ENCODE measurements at regions not wholly inside any gene's neighbourhood (a gene's known extent, or its start where the extent isn't known, plus 50 kb on each side); places are given as distances from the start of the nearest gene placed in this dataset.

- POLR2A ChIA-PET = no interaction called here
Observed at GRCh38 chr1:228802386-228803220, 67.3 kb downstream of the RHOU start.

GRCh38 chr1:228803421-228803820 lies 68.1 kb downstream of the RHOU start:
- intact Hi-C loops (cut with micrococcal nuclease; ENCODE audit: unreplicated experiment) = no loop called here
- CTCF ChIA-PET (ENCODE audit: low intra/inter-chr PET ratio, low total read pairs) = no interaction called here
- H3K27ac ChIP-seq (ENCODE audit: extremely low read length, insufficient read depth, low read length) = no peak overlapping the region
- TF ChIP-seq, protein P1, sequence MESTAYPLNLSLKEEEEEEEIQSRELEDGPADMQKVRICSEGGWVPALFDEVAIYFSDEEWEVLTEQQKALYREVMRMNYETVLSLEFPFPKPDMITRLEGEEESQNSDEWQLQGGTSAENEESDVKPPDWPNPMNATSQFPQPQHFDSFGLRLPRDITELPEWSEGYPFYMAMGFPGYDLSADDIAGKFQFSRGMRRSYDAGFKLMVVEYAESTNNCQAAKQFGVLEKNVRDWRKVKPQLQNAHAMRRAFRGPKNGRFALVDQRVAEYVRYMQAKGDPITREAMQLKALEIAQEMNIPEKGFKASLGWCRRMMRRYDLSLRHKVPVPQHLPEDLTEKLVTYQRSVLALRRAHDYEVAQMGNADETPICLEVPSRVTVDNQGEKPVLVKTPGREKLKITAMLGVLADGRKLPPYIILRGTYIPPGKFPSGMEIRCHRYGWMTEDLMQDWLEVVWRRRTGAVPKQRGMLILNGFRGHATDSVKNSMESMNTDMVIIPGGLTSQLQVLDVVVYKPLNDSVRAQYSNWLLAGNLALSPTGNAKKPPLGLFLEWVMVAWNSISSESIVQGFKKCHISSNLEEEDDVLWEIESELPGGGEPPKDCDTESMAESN (CRISPR knock-in tag; conservative IDR thresholded peaks at IDR 0.05) = no peak
- no peak for TF ChIP-seq NFE2 (CRISPR knock-in tag; IDR thresholded peaks at IDR 0.05)
- TF ChIP-seq ZNF234 (CRISPR knock-in tag; conservative IDR thresholded peaks at IDR 0.05) = no peak
- TF ChIP-seq DMAP1 (CRISPR knock-in tag; IDR thresholded peaks at IDR 0.05) = no peak
- TF ChIP-seq RCOR2 (CRISPR knock-in tag; IDR thresholded peaks at IDR 0.05) = no peak
- peak; percentile 32; the same call in 1 of the 2 replicates for TF ChIP-seq GATAD2A (CRISPR knock-in tag; IDR thresholded peaks at IDR 0.05)
- no peak for TF ChIP-seq PRPF4 (IDR thresholded peaks at IDR 0.05; ENCODE audit: low read depth, low read length, poor library complexity, severe bottlenecking)
- TF ChIP-seq BRCA1 (CRISPR knock-in tag; IDR thresholded peaks at IDR 0.05) = no peak
- no peak for TF ChIP-seq NFYB (CRISPR knock-in tag; IDR thresholded peaks at IDR 0.05)
- no peak for TF ChIP-seq ZNF552 (CRISPR knock-in tag; IDR thresholded peaks at IDR 0.05; ENCODE audit: borderline replicate concordance)
- TF ChIP-seq HNF4A (CRISPR knock-in tag; IDR thresholded peaks at IDR 0.05) = peak; percentile 66
- TF ChIP-seq RFX1 (IDR thresholded peaks at IDR 0.05) = no peak
- TF ChIP-seq TRAFD1 (CRISPR knock-in tag; IDR thresholded peaks at IDR 0.05; ENCODE audit: borderline replicate concordance) = no peak
- no peak for TF ChIP-seq ZNF343 (CRISPR knock-in tag; IDR thresholded peaks at IDR 0.05)
- TF ChIP-seq TMF1 (CRISPR knock-in tag; IDR thresholded peaks at IDR 0.05; ENCODE audit: low read depth) = no peak
- no peak for TF ChIP-seq LCORL (IDR thresholded peaks at IDR 0.05)
- TF ChIP-seq LCORL (CRISPR knock-in tag; IDR thresholded peaks at IDR 0.05) = no peak

More at GRCh38 chr1:228802386-228803220, 67.3 kb downstream of the RHOU start:
- in situ Hi-C loops (cut with HindIII; ENCODE audit: extremely low pct_ligation_motif_present, low pct_unique_long_range_greater_than_20kb) = no loop called here
- Histone ChIP-seq H3K79me2 (ENCODE audit: insufficient read depth, low read length) (no peaks in the 10 kb centered on the region), H2AFZ (ENCODE audit: low read length) (no peak overlapping the region), H4K20me1 (ENCODE audit: insufficient read depth, low read length) (no peaks in the 10 kb centered on the region), H3K27me3 (ENCODE audit: control insufficient read depth in 1 of 2, insufficient read depth in 2 of 2, low read length in 2 of 2) (no peaks in the 10 kb centered on the region; a peak in 2 of 5 replicates), H3K4me2 (ENCODE audit: low read depth, low read length) (no peak overlapping the region), H3K27ac (ENCODE audit: extremely low read length, insufficient read depth, low read length) (no peak overlapping the region), H3K9me3 (ENCODE audit: low read length) (no peaks in the 10 kb centered on the region), H3K4me3 (replicated peaks in 1 of 3; ENCODE audit: insufficient read depth in 1 of 3, low read depth in 2 of 3, low read length in 3 of 3) (no peak overlapping the region), H3K36me3 (replicated peaks in 1 of 2; ENCODE audit: control insufficient read depth in 1 of 2, insufficient read depth in 2 of 2, low read length in 2 of 2) (no peaks in the 10 kb centered on the region), H3K4me1 (ENCODE audit: insufficient read depth, low read length) (peaks cover 46% of the 10 kb centered on the region), H3K9ac (ENCODE audit: insufficient read depth, low read depth, low read length) (no peak overlapping the region)
- DNase-seq (ENCODE audit: low spot score) (no peak), ATAC-seq (no peak), FAIRE-seq (no peak)
- TF ChIP-seq AGO1 (IDR thresholded peaks at IDR 0.05; ENCODE audit: low read depth, low read length, poor library complexity, severe bottlenecking) (no peak), U2AF2 (IDR thresholded peaks at IDR 0.05; ENCODE audit: low read depth, low read length) (no peak)
- CTCF ChIA-PET (ENCODE audit: low intra/inter-chr PET ratio, low total read pairs) = no interaction called here
- BruUV-seq (replicated peaks) = no TSS peak
- intact Hi-C loops (cut with micrococcal nuclease; ENCODE audit: unreplicated experiment) = no loop called here
- 57% methylated on average over 11 of the region's 11 CpGs for WGBS (ENCODE audit: low lambda C conversion rate)

More at GRCh38 chr1:228803421-228803820, 68.1 kb downstream of the RHOU start:
- no peak for FAIRE-seq
- Histone ChIP-seq H3K79me2 (ENCODE audit: insufficient read depth, low read length) (no peaks in the 10 kb centered on the region), H3K9me3 (ENCODE audit: low read length) (no peaks in the 10 kb centered on the region), H3K4me2 (ENCODE audit: low read depth, low read length) (no peak overlapping the region), H3K4me3 (replicated peaks in 1 of 3; ENCODE audit: insufficient read depth in 1 of 3, low read depth in 2 of 3, low read length in 3 of 3) (no peak overlapping the region), H4K20me1 (ENCODE audit: insufficient read depth, low read length) (no peaks in the 10 kb centered on the region), H3K27me3 (ENCODE audit: control insufficient read depth in 1 of 2, insufficient read depth in 2 of 2, low read length in 2 of 2) (no peaks in the 10 kb centered on the region; a peak in 1 of 5 replicates), H3K9ac (ENCODE audit: insufficient read depth, low read depth, low read length) (no peak overlapping the region), H2AFZ (ENCODE audit: low read length) (no peak overlapping the region), H3K36me3 (replicated peaks in 1 of 2; ENCODE audit: control insufficient read depth in 1 of 2, insufficient read depth in 2 of 2, low read length in 2 of 2) (no peaks in the 10 kb centered on the region), H3K4me1 (ENCODE audit: insufficient read depth, low read length) (peaks cover 38% of the 10 kb centered on the region)
- ATAC-seq = peak; percentile 57; the same call in 2 of the 3 replicates
- POLR2A ChIA-PET = no interaction called here
- no TSS peak for BruUV-seq (replicated peaks)
- in situ Hi-C loops (cut with HindIII; ENCODE audit: extremely low pct_ligation_motif_present, low pct_unique_long_range_greater_than_20kb) = no loop called here
- WGBS (ENCODE audit: low lambda C conversion rate) = 18% methylated on average over 6 of the region's 6 CpGs
- DNase-seq (ENCODE audit: low spot score) = no peak

Data from HepG2 (cell line).